Hepatocyte (in vitro differentiated cells): ENCODE measurements at regions not wholly inside any gene's neighbourhood (a gene's known extent, or its start where the extent isn't known, plus 50 kb on each side); places are given as distances from the start of the nearest gene placed in this dataset.

Experiments used
- DNase-seq: peaks from one replicate; pipeline ENCODE4 v3.0.0-alpha.2; 2016; ENCODE audit warnings: low spot score
- H2AFZ ChIP-seq: fragments of 200-600 bp; sonication (generic); 2 replicates; pipeline ENCODE4 v1.6.0; 2016; ENCODE audit warnings: antibody characterized with exemption, mild to moderate bottlenecking
- H3K27ac ChIP-seq: fragments of 200-600 bp; sonication (generic); 2 replicates; pipeline ENCODE4 v1.5.1; 2016; ENCODE audit warnings: mild to moderate bottlenecking
- H3K27me3 ChIP-seq: fragments of 200-600 bp; sonication (generic); 2 replicates; pipeline ENCODE4 v1.6.1; 2016
- H3K36me3 ChIP-seq: fragments of 200-600 bp; sonication (generic); replicated peaks from 2 replicates; pipeline ENCODE4 v1.5.1; 2016; ENCODE audit warnings: low read depth; ENCODE audit not compliant: insufficient read depth
- H3K4me1 ChIP-seq: fragments of 200-600 bp; sonication (generic); 2 replicates; pipeline ENCODE4 v1.5.1; 2016; ENCODE audit warnings: mild to moderate bottlenecking, moderate library complexity; ENCODE audit not compliant: insufficient read depth
- H3K4me2 ChIP-seq: fragments of 200-600 bp; sonication (generic); 2 replicates; pipeline ENCODE4 v1.6.0; 2016
- H3K4me3 ChIP-seq: fragments of 200-600 bp; sonication (generic); 2 replicates; pipeline ENCODE4 v1.5.1; 2016; ENCODE audit warnings: mild to moderate bottlenecking
- H3K79me2 ChIP-seq: fragments of 200-600 bp; sonication (generic); 2 replicates; pipeline ENCODE4 v1.6.0; 2017; ENCODE audit warnings: mild to moderate bottlenecking
- H3K9me2 ChIP-seq: fragments of 200-600 bp; sonication (generic); replicated peaks from 2 replicates; pipeline ENCODE4 v1.6.0; 2017; ENCODE audit warnings: mild to moderate bottlenecking; ENCODE audit not compliant: insufficient read depth
- H3K9me3 ChIP-seq: fragments of 200-600 bp; sonication (generic); 2 replicates; pipeline ENCODE4 v1.5.1; 2016; ENCODE audit warnings: low read depth, mild to moderate bottlenecking
- H4K20me1 ChIP-seq: fragments of 200-600 bp; sonication (generic); 2 replicates; pipeline ENCODE4 v1.6.0; 2016; ENCODE audit warnings: mild to moderate bottlenecking; ENCODE audit not compliant: insufficient read depth, poor library complexity, severe bottlenecking
- CTCF ChIP-seq: fragments of 200-600 bp; sonication (generic); IDR thresholded peaks from 2 replicates; pipeline ENCODE4 v1.5.1; 2016; ENCODE audit warnings: antibody characterized with exemption, mild to moderate bottlenecking; ENCODE audit not compliant: poor library complexity
- EZH2 ChIP-seq: fragments of 200-600 bp; sonication (generic); IDR thresholded peaks from 2 replicates; pipeline ENCODE4 v1.6.1; 2016; ENCODE audit warnings: antibody characterized with exemption, mild to moderate bottlenecking, borderline replicate concordance
- EZH2phosphoT487 ChIP-seq: fragments of 200-600 bp; sonication (generic); IDR thresholded peaks from one replicate; pipeline ENCODE4 v1.6.1; 2018; ENCODE audit warnings: antibody characterized with exemption, mild to moderate bottlenecking, low read depth, moderate library complexity; ENCODE audit not compliant: unreplicated experiment, severe bottlenecking
- WGBS: methylation state at CpG from one replicate; pipeline ENCODE4 v1.1.6; 2016; ENCODE audit warnings: low lambda C conversion rate; ENCODE audit errors: missing lambda C conversion rate; 5-methylcytosine and 5-hydroxymethylcytosine counted together

- TF ChIP-seq CTCF: no peak
- WGBS: 97% methylated on average over 3 of the region's 3 CpGs
- Histone ChIP-seq H3K79me2 (no peaks in the 10 kb centered on the region), H4K20me1 (no peaks in the 10 kb centered on the region), H3K27me3 (no peaks in the 10 kb centered on the region), H3K36me3 (no peaks in the 10 kb centered on the region), H3K4me1 (no peaks in the 10 kb centered on the region), H3K9me2 (no peaks in the 10 kb centered on the region), H3K4me2 (no peak overlapping the region), H3K9me3 (no peaks in the 10 kb centered on the region), H3K4me3 (no peak overlapping the region), H3K27ac (no peak overlapping the region), H2AFZ (no peak overlapping the region)
- no peak for DNase-seq
Observed at GRCh38 chr10:59124187-59124586, 52.3 kb upstream of the PHYHIPL start.

DNA sequence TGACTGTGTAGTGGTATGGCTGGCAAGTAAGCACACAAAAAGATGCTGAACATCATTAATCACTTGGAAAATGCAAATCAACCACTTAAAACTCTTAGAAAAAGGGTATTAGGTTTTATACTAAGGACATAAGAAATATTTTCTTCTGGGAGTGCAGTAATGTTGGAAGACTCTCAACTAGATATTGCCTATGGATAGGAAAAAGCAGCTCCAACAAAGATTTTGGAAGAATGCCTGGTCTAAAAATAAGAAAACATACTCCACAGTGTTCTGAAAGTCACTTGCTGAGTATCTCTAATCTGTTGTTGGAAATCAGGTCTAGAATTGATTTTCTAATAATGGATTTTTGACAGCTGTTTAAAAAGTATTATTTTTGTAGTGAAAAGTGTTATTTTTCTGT, 50.8 kb upstream of the PHYHIPL start:
- Histone ChIP-seq H3K4me2 (no peak overlapping the region), H3K79me2 (no peaks in the 10 kb centered on the region), H3K27me3 (no peaks in the 10 kb centered on the region), H3K4me3 (no peak overlapping the region), H3K36me3 (no peaks in the 10 kb centered on the region), H3K4me1 (no peaks in the 10 kb centered on the region), H2AFZ (no peak overlapping the region), H3K9me2 (no peaks in the 10 kb centered on the region), H3K9me3 (no peaks in the 10 kb centered on the region), H3K27ac (no peak overlapping the region), H4K20me1 (no peaks in the 10 kb centered on the region)
- no peak for DNase-seq
- TF ChIP-seq EZH2phosphoT487: no peak
- no peak for TF ChIP-seq EZH2
- TF ChIP-seq CTCF: no peak

DNA sequence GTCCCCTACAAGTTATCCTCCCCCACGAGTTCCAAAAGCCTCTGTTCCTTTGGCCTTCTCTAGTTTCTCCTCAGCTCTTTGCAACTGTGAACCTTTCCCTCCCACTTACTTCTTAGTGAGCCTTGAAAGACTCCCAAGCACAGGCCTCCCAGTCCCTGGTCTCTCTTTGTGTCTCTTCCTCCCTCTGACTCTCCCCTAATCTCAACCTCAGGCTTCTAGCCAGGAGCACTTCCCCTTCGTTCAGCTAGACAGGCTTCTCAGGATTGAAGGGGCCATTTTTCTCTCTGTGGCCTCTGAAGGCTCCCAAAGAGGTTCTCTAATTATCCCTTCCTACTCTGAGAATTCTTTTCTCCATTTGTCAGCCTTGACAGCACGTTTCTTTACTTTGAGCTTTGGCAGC, 50.2 kb upstream of the PHYHIPL start:
- Histone ChIP-seq H3K4me2 (no peak overlapping the region), H3K4me3 (no peak overlapping the region), H4K20me1 (no peaks in the 10 kb centered on the region), H2AFZ (no peak overlapping the region), H3K9me2 (no peaks in the 10 kb centered on the region), H3K9me3 (no peaks in the 10 kb centered on the region), H3K79me2 (no peaks in the 10 kb centered on the region), H3K27ac (peak overlapping the region; percentile 22), H3K36me3 (no peaks in the 10 kb centered on the region), H3K27me3 (no peaks in the 10 kb centered on the region), H3K4me1 (no peaks in the 10 kb centered on the region)
- WGBS: 54% methylated on average over 3 of the region's 3 CpGs
- no peak for DNase-seq
- TF ChIP-seq CTCF (no peak), EZH2phosphoT487 (no peak), EZH2 (no peak)
